ENCODE measurements at regions not wholly inside any gene's neighbourhood (a gene's known extent, or its start where the extent isn't known, plus 50 kb on each side); places are given as distances from the start of the nearest gene placed in this dataset.

DNA sequence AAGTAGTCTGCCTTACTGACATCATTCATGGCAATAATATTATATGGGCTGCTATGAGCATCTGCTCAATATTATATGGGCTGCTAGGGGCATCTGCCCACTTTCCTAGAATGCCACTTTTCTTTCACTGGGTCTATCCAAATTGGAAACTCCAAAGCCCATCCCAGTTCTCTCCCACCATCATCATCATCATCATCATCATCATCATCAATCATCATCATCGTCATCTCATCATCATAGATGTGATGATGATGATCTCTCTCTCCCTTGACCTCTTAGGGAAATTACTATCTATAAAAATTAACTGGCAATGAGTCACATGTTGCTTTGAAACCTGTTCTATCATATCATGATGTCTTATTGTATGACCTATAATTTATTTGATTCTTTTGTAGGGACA is 222.0 kb downstream of the TJP1 start:
- H4K20me1 ChIP-seq (ENCODE audit: insufficient read depth, low read length), result no peaks in the 10 kb centered on the region
- H3K9me3 ChIP-seq (ENCODE audit: control insufficient read depth, insufficient read depth, low read length), result no peaks in the 10 kb centered on the region
- H3K14ac ChIP-seq (replicated peaks; ENCODE audit: low read depth, low read length), result no peak overlapping the region
- H3K4me1 ChIP-seq (ENCODE audit: control insufficient read depth, insufficient read depth, low read length), result no peaks in the 10 kb centered on the region
- H2BK120ac ChIP-seq (ENCODE audit: low read depth, low read length), result no peak overlapping the region
- H3K36me3 ChIP-seq (ENCODE audit: control insufficient read depth, insufficient read depth, low read length), result no peaks in the 10 kb centered on the region
- H4K5ac ChIP-seq (ENCODE audit: low read depth, low read length), result no peak overlapping the region
- H3K9ac ChIP-seq (ENCODE audit: low read depth, low read length), result no peak overlapping the region
- no peak overlapping the region for H2BK15ac ChIP-seq (ENCODE audit: low read depth, low read length)
- H2AK9ac ChIP-seq (replicated peaks; ENCODE audit: low read depth, low read length, poor library complexity), result no peak overlapping the region
- dilution Hi-C loops (cut with HindIII; ENCODE audit: low sequenced_read_pairs, unreplicated experiment) (no loop called here), intact Hi-C loops (cut with micrococcal nuclease) (no loop called here), in situ Hi-C loops (cut with MboI; ENCODE audit: low sequenced_read_pairs) (no loop called here)
- no peak for ATAC-seq (ENCODE audit: low read depth)
- H2AK5ac ChIP-seq (ENCODE audit: low read depth, low read length), result no peak overlapping the region
- H3K27ac ChIP-seq (ENCODE audit: insufficient read depth, low read length), result no peak overlapping the region
- no peak overlapping the region for H3K18ac ChIP-seq (ENCODE audit: low read depth, low read length)
- no CpG with 5 or more reads among the region's 1 CpG for WGBS, 2 experiments (ENCODE audit: extremely low coverage in 2 of 2, insufficient read length in 1 of 2)
- no peak overlapping the region for H2BK20ac ChIP-seq (ENCODE audit: low read depth, low read length)
- ChIA-PET POLR2A (ENCODE audit: unreplicated experiment) (no interaction called here), CTCF (no interaction called here)
- no peak overlapping the region for H2AFZ ChIP-seq (replicated peaks; ENCODE audit: low read length, poor library complexity)
- H3K56ac ChIP-seq (ENCODE audit: extremely low read depth, insufficient read depth, low read length), result no peak overlapping the region
- H3K4me3 ChIP-seq (ENCODE audit: insufficient read depth, low read depth, low read length), result no peak overlapping the region
- no peak overlapping the region for H3K4ac ChIP-seq (ENCODE audit: low read depth, low read length)
- H3K27me3 ChIP-seq (ENCODE audit: control insufficient read depth, insufficient read depth, low read length), result no peaks in the 10 kb centered on the region; the same call in 1 of the 2 replicates
- H4K91ac ChIP-seq (ENCODE audit: insufficient read depth, low read depth, low read length), result no peak overlapping the region
- no peaks in the 10 kb centered on the region for H3K79me1 ChIP-seq (ENCODE audit: low read depth in 1 of 2, low read length in 2 of 2)
- H3K4me2 ChIP-seq (ENCODE audit: low read depth, low read length), result no peak overlapping the region
- no peak overlapping the region for H3K23ac ChIP-seq (ENCODE audit: low read depth, low read length)
- H4K8ac ChIP-seq (ENCODE audit: low read depth in 2 of 2, low read length in 2 of 2), result no peak overlapping the region
- no TSS peak for BruUV-seq (replicated peaks)
- DNase-seq, result no peak
- no peak for TF ChIP-seq MXI1 (IDR thresholded peaks at IDR 0.05; ENCODE audit: borderline replicate concordance, low read depth, low read length)
- no peak for TF ChIP-seq CHD1 (IDR thresholded peaks at IDR 0.05; ENCODE audit: low read depth, low read length)
- no peak for TF ChIP-seq SMC3 (IDR thresholded peaks at IDR 0.05; ENCODE audit: low read depth, low read length)
- no peak for TF ChIP-seq CEBPB (IDR thresholded peaks at IDR 0.05; ENCODE audit: low read depth, low read length)
- no peak for TF ChIP-seq NFE2L2 (IDR thresholded peaks at IDR 0.05; ENCODE audit: low read depth, low read length)
- TF ChIP-seq POLR2A (IDR thresholded peaks at IDR 0.05; ENCODE audit: low read depth, low read length), result no peak
- TF ChIP-seq RFX5 (IDR thresholded peaks at IDR 0.05; ENCODE audit: low read depth, low read length), result no peak
- TF ChIP-seq RAD21 (IDR thresholded peaks at IDR 0.05; ENCODE audit: low read length), result no peak
- TF ChIP-seq, protein P1, sequence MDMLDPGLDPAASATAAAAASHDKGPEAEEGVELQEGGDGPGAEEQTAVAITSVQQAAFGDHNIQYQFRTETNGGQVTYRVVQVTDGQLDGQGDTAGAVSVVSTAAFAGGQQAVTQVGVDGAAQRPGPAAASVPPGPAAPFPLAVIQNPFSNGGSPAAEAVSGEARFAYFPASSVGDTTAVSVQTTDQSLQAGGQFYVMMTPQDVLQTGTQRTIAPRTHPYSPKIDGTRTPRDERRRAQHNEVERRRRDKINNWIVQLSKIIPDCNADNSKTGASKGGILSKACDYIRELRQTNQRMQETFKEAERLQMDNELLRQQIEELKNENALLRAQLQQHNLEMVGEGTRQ (IDR thresholded peaks at IDR 0.05; ENCODE audit: low read depth, low read length), result no peak
- TF ChIP-seq BHLHE40 (IDR thresholded peaks at IDR 0.05; ENCODE audit: low read depth, low read length), result no peak
- TF ChIP-seq FOS (IDR thresholded peaks at IDR 0.05; ENCODE audit: low read depth, low read length), result no peak
- TF ChIP-seq RCOR1 (IDR thresholded peaks at IDR 0.05; ENCODE audit: insufficient replicate concordance, low read length), result no peak
- TF ChIP-seq, protein P2, sequence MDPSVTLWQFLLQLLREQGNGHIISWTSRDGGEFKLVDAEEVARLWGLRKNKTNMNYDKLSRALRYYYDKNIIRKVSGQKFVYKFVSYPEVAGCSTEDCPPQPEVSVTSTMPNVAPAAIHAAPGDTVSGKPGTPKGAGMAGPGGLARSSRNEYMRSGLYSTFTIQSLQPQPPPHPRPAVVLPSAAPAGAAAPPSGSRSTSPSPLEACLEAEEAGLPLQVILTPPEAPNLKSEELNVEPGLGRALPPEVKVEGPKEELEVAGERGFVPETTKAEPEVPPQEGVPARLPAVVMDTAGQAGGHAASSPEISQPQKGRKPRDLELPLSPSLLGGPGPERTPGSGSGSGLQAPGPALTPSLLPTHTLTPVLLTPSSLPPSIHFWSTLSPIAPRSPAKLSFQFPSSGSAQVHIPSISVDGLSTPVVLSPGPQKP (IDR thresholded peaks at IDR 0.05; ENCODE audit: borderline replicate concordance, low read depth, low read length), result no peak
- TF ChIP-seq MAZ (IDR thresholded peaks at IDR 0.05; ENCODE audit: borderline replicate concordance, low read depth, low read length), result no peak
- TF ChIP-seq MAFK (IDR thresholded peaks at IDR 0.05; ENCODE audit: low read depth, low read length), result no peak
- TF ChIP-seq, protein P3, sequence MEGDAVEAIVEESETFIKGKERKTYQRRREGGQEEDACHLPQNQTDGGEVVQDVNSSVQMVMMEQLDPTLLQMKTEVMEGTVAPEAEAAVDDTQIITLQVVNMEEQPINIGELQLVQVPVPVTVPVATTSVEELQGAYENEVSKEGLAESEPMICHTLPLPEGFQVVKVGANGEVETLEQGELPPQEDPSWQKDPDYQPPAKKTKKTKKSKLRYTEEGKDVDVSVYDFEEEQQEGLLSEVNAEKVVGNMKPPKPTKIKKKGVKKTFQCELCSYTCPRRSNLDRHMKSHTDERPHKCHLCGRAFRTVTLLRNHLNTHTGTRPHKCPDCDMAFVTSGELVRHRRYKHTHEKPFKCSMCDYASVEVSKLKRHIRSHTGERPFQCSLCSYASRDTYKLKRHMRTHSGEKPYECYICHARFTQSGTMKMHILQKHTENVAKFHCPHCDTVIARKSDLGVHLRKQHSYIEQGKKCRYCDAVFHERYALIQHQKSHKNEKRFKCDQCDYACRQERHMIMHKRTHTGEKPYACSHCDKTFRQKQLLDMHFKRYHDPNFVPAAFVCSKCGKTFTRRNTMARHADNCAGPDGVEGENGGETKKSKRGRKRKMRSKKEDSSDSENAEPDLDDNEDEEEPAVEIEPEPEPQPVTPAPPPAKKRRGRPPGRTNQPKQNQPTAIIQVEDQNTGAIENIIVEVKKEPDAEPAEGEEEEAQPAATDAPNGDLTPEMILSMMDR (conservative IDR thresholded peaks at IDR 0.05; ENCODE audit: low read depth, low read length), result no peak
- H3K9me1 ChIP-seq (ENCODE audit: insufficient read depth, low read length), result no peaks in the 10 kb centered on the region
- H2BK5ac ChIP-seq (ENCODE audit: low read depth, low read length, poor library complexity, severe bottlenecking), result no peak overlapping the region
